ENCODE measurements at regions not wholly inside any gene's neighbourhood (a gene's known extent, or its start where the extent isn't known, plus 50 kb on each side); places are given as distances from the start of the nearest gene placed in this dataset.

- intact Hi-C loops (cut with micrococcal nuclease; ENCODE audit: unreplicated experiment) = no loop called here
- Histone ChIP-seq H3K4me2 (ENCODE audit: low read depth, low read length) (no peak overlapping the region), H2AFZ (ENCODE audit: low read length) (no peak overlapping the region), H3K4me1 (ENCODE audit: insufficient read depth, low read length) (peaks cover 17% of the 10 kb centered on the region), H3K9ac (ENCODE audit: insufficient read depth, low read depth, low read length) (no peak overlapping the region), H3K36me3 (replicated peaks in 1 of 2; ENCODE audit: control insufficient read depth in 1 of 2, insufficient read depth in 2 of 2, low read length in 2 of 2) (no peaks in the 10 kb centered on the region), H4K20me1 (ENCODE audit: insufficient read depth, low read length) (no peaks in the 10 kb centered on the region), H3K9me3 (ENCODE audit: low read length) (peaks cover 9% of the 10 kb centered on the region; the same call in 1 of the 2 replicates), H3K4me3 (replicated peaks in 1 of 3; ENCODE audit: insufficient read depth in 1 of 3, low read depth in 2 of 3, low read length in 3 of 3) (no peak overlapping the region), H3K27me3 (ENCODE audit: control insufficient read depth in 1 of 2, insufficient read depth in 2 of 2, low read length in 2 of 2) (peaks cover 0 to 2% of the 10 kb centered on the region in 2 experiments; a peak in 2 of 5 replicates), H3K79me2 (ENCODE audit: insufficient read depth, low read length) (no peaks in the 10 kb centered on the region), H3K27ac (ENCODE audit: extremely low read length, insufficient read depth, low read length) (no peak overlapping the region)
- BruUV-seq (replicated peaks) = no TSS peak
- ATAC-seq (no peak), FAIRE-seq (no peak), DNase-seq (ENCODE audit: low spot score) (no peak)
- ChIA-PET CTCF (ENCODE audit: low intra/inter-chr PET ratio, low total read pairs) (no interaction called here), POLR2A (no interaction called here)
- 69% methylated on average over 4 of the region's 4 CpGs for WGBS (ENCODE audit: low lambda C conversion rate)
- TF ChIP-seq ZNF543 (CRISPR knock-in tag; IDR thresholded peaks at IDR 0.05) = no peak
- TF ChIP-seq CCDC6 (CRISPR knock-in tag; IDR thresholded peaks at IDR 0.05) = no peak
- no peak for TF ChIP-seq ZNF503 (CRISPR knock-in tag; IDR thresholded peaks at IDR 0.05)
- no peak for TF ChIP-seq SSRP1 (CRISPR knock-in tag; IDR thresholded peaks at IDR 0.05)
- TF ChIP-seq CSRNP2 (CRISPR knock-in tag; conservative IDR thresholded peaks at IDR 0.05; ENCODE audit: low read depth) = no peak
- TF ChIP-seq GATA4 (IDR thresholded peaks at IDR 0.05; ENCODE audit: borderline replicate concordance, low read depth) = no peak
- TF ChIP-seq IRF9 (CRISPR knock-in tag; IDR thresholded peaks at IDR 0.05; ENCODE audit: borderline replicate concordance) = no peak
- no peak for TF ChIP-seq TEF (CRISPR knock-in tag; IDR thresholded peaks at IDR 0.05)
- TF ChIP-seq ZSCAN5A (CRISPR knock-in tag; IDR thresholded peaks at IDR 0.05; ENCODE audit: borderline replicate concordance) = no peak
- TF ChIP-seq TRIM22 (IDR thresholded peaks at IDR 0.05) = no peak
- no peak for TF ChIP-seq ETV6 (CRISPR knock-in tag; conservative IDR thresholded peaks at IDR 0.05)
- no peak for TF ChIP-seq HNF1B (CRISPR knock-in tag; IDR thresholded peaks at IDR 0.05)
- TF ChIP-seq HOXA9 (CRISPR knock-in tag; IDR thresholded peaks at IDR 0.05; ENCODE audit: borderline replicate concordance) = no peak
- TF ChIP-seq SMAD3 (CRISPR knock-in tag; IDR thresholded peaks at IDR 0.05) = no peak
- TF ChIP-seq ZFYVE20 (CRISPR knock-in tag; IDR thresholded peaks at IDR 0.05; ENCODE audit: borderline replicate concordance, low read depth) = no peak
- in situ Hi-C loops (cut with HindIII; ENCODE audit: extremely low pct_ligation_motif_present, low pct_unique_long_range_greater_than_20kb) = no loop called here
Measured at GRCh38 chr15:39414201-39414600, 166.7 kb upstream of the THBS1 start.
